Loucy (cell line): ENCODE measurements at regions not wholly inside any gene's neighbourhood (a gene's known extent, or its start where the extent isn't known, plus 50 kb on each side); places are given as distances from the start of the nearest gene placed in this dataset.

Experiments used
- H2AFZ ChIP-seq: fragments of 200-600 bp; sonication (generic); 2 replicates; pipeline ENCODE4 v1.6.0; 2016; ENCODE audit warnings: antibody characterized with exemption, mild to moderate bottlenecking, low read length, moderate library complexity
- H3F3A ChIP-seq: fragments of 200-600 bp; 2 replicates; pipeline ENCODE4 v1.6.0; 2016; ENCODE audit warnings: antibody characterized with exemption, low read depth, mild to moderate bottlenecking
- H3K27me3 ChIP-seq: fragments of 200-600 bp; sonication (generic); 2 replicates; pipeline ENCODE4 v1.6.1; 2014; ENCODE audit warnings: low read length, mild to moderate bottlenecking; ENCODE audit not compliant: insufficient read depth, poor library complexity, severe bottlenecking
- H3K36me3 ChIP-seq: fragments of 200-600 bp; sonication (generic); 2 replicates; pipeline ENCODE4 v1.6.1; 2016; ENCODE audit warnings: low read length; ENCODE audit not compliant: insufficient read depth
- H3K4me1 ChIP-seq: fragments of 200-600 bp; sonication (generic); 2 replicates; pipeline ENCODE4 v1.5.1; 2014; ENCODE audit warnings: low read length, mild to moderate bottlenecking; ENCODE audit not compliant: insufficient read depth, poor library complexity, severe bottlenecking
- H3K4me2 ChIP-seq: fragments of 200-600 bp; sonication (generic); 2 replicates; pipeline ENCODE4 v1.6.0; 2014; ENCODE audit warnings: antibody characterized with exemption, low read length, low read depth, mild to moderate bottlenecking; ENCODE audit not compliant: poor library complexity, severe bottlenecking
- H3K4me3 ChIP-seq: fragments of 200-600 bp; sonication (generic); 2 replicates; pipeline ENCODE4 v1.5.1; 2014; ENCODE audit warnings: low read length, mild to moderate bottlenecking, mixed read lengths; ENCODE audit not compliant: poor library complexity, severe bottlenecking
- H3K79me2 ChIP-seq: fragments of 200-600 bp; sonication (generic); 2 replicates; pipeline ENCODE4 v1.6.1; 2014; ENCODE audit warnings: low read length; ENCODE audit not compliant: insufficient read depth
- H3K9ac ChIP-seq: fragments of 200-600 bp; sonication (generic); 2 replicates; pipeline ENCODE4 v1.6.0; 2014; ENCODE audit warnings: mild to moderate bottlenecking, low read depth, low read length, moderate library complexity; ENCODE audit not compliant: poor library complexity, severe bottlenecking
- H3K9me2 ChIP-seq: fragments of 200-600 bp; sonication (generic); replicated peaks from 2 replicates; pipeline ENCODE4 v1.6.1; 2016; ENCODE audit warnings: low read depth, low read length, mixed read lengths
- H3K9me3 ChIP-seq: fragments of 200-600 bp; sonication (generic); 2 replicates; pipeline ENCODE4 v1.6.1; 2014; ENCODE audit warnings: mild to moderate bottlenecking, antibody characterized with exemption, low read length, low read depth; ENCODE audit not compliant: insufficient read depth
- H4K20me1 ChIP-seq: fragments of 200-600 bp; sonication (generic); 2 replicates; pipeline ENCODE4 v1.6.0; 2014; ENCODE audit warnings: antibody characterized with exemption, low read length, mild to moderate bottlenecking; ENCODE audit not compliant: insufficient read depth, poor library complexity, severe bottlenecking
- CTCF ChIP-seq: fragments of 200-600 bp; sonication (generic); conservative IDR thresholded peaks from 2 replicates; pipeline ENCODE4 v1.5.1; 2014; ENCODE audit warnings: mild to moderate bottlenecking, antibody characterized with exemption, low read length
- EZH2phosphoT487 ChIP-seq: fragments of 200-600 bp; IDR thresholded peaks from 2 replicates; pipeline ENCODE4 v1.6.1; 2018; ENCODE audit warnings: antibody characterized with exemption, mild to moderate bottlenecking, moderate library complexity, borderline replicate concordance

DNA sequence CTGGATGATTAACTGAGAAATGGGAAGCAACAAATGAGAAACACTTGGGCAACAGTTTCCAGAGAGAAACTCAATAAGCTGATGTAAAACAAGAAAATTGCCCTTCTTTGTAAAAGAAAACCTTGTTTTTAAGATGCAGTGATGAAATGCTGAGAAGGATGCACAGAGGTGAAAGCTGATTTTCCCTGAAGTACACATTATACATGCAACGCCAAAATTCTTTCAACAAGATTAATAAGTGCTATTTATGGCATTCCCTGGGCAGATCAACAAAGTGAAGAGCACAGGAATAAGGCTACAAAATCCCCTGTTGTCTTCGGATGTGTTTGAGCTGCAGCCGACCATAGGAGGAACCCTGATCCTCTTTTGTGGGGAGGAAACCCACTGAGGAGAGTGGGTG, 208.0 kb upstream of the ANKH start:
- H2AFZ ChIP-seq = no peak overlapping the region
- no peaks in the 10 kb centered on the region for H3K9me2 ChIP-seq
- no peaks in the 10 kb centered on the region for H3K4me1 ChIP-seq
- no peaks in the 10 kb centered on the region for H3K9me3 ChIP-seq
- H3K4me2 ChIP-seq = no peak overlapping the region
- no peak for TF ChIP-seq EZH2phosphoT487
- no peak for TF ChIP-seq CTCF
- H3K4me3 ChIP-seq = no peak overlapping the region
- H3K27me3 ChIP-seq = no peaks in the 10 kb centered on the region
- H3K9ac ChIP-seq = no peak overlapping the region
- no peaks in the 10 kb centered on the region for H3K79me2 ChIP-seq
- H3F3A ChIP-seq = no peaks in the 10 kb centered on the region
- H4K20me1 ChIP-seq = no peaks in the 10 kb centered on the region
- H3K36me3 ChIP-seq = no peaks in the 10 kb centered on the region

GRCh38 chr5:15074651-15075050, 203.1 kb upstream of the ANKH start:
- no peak for TF ChIP-seq EZH2phosphoT487
- TF ChIP-seq CTCF = no peak
- no peaks in the 10 kb centered on the region for H3K36me3 ChIP-seq
- no peaks in the 10 kb centered on the region for H3K9me2 ChIP-seq
- H3K9ac ChIP-seq = no peak overlapping the region
- H3F3A ChIP-seq = no peaks in the 10 kb centered on the region
- no peak overlapping the region for H2AFZ ChIP-seq
- H3K4me2 ChIP-seq = no peak overlapping the region
- H3K4me3 ChIP-seq = no peak overlapping the region
- no peaks in the 10 kb centered on the region for H3K79me2 ChIP-seq
- H3K4me1 ChIP-seq = no peaks in the 10 kb centered on the region
- H3K9me3 ChIP-seq = no peaks in the 10 kb centered on the region
- H3K27me3 ChIP-seq = no peaks in the 10 kb centered on the region
- H4K20me1 ChIP-seq = no peaks in the 10 kb centered on the region

DNA sequence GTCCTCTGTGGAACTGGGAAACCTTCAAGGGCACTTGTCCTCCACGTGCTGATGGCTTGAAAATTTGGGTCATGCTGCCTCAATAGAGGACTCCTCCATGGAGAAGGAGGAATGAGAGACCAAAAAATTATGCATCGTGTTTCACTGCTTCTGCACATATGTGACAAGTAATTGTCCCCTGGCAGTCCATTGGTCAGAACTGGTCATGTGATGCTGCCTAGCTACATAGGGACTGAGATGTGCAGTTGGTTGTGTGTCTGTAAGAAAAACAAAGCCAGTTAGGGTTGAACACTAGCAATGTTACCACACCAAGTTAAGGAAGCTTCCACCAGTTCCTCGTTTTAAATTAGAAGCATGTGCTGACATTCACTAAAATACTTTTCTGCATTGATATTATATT, 201.9 kb upstream of the ANKH start:
- Histone ChIP-seq H3K9me3 (no peaks in the 10 kb centered on the region), H3K79me2 (no peaks in the 10 kb centered on the region), H3K36me3 (no peaks in the 10 kb centered on the region), H2AFZ (no peak overlapping the region), H3K9ac (no peak overlapping the region), H3K27me3 (no peaks in the 10 kb centered on the region), H3K4me2 (no peak overlapping the region), H4K20me1 (no peaks in the 10 kb centered on the region), H3K9me2 (no peaks in the 10 kb centered on the region), H3F3A (no peaks in the 10 kb centered on the region), H3K4me1 (no peaks in the 10 kb centered on the region), H3K4me3 (no peak overlapping the region)
- TF ChIP-seq EZH2phosphoT487 (no peak), CTCF (no peak)
